ENCODE measurements at regions not wholly inside any gene's neighbourhood (a gene's known extent, or its start where the extent isn't known, plus 50 kb on each side); places are given as distances from the start of the nearest gene placed in this dataset.
"Not testable (repeated sequence)": the region's sequence is repeated elsewhere in the genome, so short reads cannot be mapped to it uniquely, and the experiment has no call there.

GRCh38 chrX:124181515-124181914 is 150.9 kb upstream of the TEX13D start:
- not testable (repeated sequence) for H3K27me3 ChIP-seq (ENCODE audit: insufficient read depth, poor library complexity, severe bottlenecking); DNase-seq (ENCODE audit: low read depth in 1 of 2, low spot score in 1 of 2); H3K4me3 ChIP-seq (replicated peaks; ENCODE audit: insufficient read depth, low read length); H3K27ac ChIP-seq (replicated peaks)

GRCh38 chrX:124190440-124190839 is 142.0 kb upstream of the TEX13D start:
- H3K27me3 ChIP-seq (ENCODE audit: insufficient read depth, poor library complexity, severe bottlenecking), result no peaks in the 10 kb centered on the region
- TF ChIP-seq SPI1 (IDR thresholded peaks at IDR 0.05; ENCODE audit: borderline replicate concordance, low read depth) (no peak), GABPA (IDR thresholded peaks at IDR 0.05; ENCODE audit: low read depth) (no peak), CTCF (IDR thresholded peaks at IDR 0.05; ENCODE audit: insufficient read depth, low read length) (no peak), POLR2AphosphoS5 (IDR thresholded peaks at IDR 0.05; ENCODE audit: low read depth) (no peak)
- TF ChIP-seq, protein P1, sequence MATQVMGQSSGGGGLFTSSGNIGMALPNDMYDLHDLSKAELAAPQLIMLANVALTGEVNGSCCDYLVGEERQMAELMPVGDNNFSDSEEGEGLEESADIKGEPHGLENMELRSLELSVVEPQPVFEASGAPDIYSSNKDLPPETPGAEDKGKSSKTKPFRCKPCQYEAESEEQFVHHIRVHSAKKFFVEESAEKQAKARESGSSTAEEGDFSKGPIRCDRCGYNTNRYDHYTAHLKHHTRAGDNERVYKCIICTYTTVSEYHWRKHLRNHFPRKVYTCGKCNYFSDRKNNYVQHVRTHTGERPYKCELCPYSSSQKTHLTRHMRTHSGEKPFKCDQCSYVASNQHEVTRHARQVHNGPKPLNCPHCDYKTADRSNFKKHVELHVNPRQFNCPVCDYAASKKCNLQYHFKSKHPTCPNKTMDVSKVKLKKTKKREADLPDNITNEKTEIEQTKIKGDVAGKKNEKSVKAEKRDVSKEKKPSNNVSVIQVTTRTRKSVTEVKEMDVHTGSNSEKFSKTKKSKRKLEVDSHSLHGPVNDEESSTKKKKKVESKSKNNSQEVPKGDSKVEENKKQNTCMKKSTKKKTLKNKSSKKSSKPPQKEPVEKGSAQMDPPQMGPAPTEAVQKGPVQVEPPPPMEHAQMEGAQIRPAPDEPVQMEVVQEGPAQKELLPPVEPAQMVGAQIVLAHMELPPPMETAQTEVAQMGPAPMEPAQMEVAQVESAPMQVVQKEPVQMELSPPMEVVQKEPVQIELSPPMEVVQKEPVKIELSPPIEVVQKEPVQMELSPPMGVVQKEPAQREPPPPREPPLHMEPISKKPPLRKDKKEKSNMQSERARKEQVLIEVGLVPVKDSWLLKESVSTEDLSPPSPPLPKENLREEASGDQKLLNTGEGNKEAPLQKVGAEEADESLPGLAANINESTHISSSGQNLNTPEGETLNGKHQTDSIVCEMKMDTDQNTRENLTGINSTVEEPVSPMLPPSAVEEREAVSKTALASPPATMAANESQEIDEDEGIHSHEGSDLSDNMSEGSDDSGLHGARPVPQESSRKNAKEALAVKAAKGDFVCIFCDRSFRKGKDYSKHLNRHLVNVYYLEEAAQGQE (IDR thresholded peaks at IDR 0.05; ENCODE audit: insufficient replicate concordance, low read depth), result no peak
- DNase-seq (ENCODE audit: low read depth in 1 of 2, low spot score in 1 of 2), result no peak
- H3K27ac ChIP-seq (replicated peaks), result no peak overlapping the region
- no peak overlapping the region for H3K4me3 ChIP-seq (replicated peaks; ENCODE audit: insufficient read depth, low read length)

DNA sequence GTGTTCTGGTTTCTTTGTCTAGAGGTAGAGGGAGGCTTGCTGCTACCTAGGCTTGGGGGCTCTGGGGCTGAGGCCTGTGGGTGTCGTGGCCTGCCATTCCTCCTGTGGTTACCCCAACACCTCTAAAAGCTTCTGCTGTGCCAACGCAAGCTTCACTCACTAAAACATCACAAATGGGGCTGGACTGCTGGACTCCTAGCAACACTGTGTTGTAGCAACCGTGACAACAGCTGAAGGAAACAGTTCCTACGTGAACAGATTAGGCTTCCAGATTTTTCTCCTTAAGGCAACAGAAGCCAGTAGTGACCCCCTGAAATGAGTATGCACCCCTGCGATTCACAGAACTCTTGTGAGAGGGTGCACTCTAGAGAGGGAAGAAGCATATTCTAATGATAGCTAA is 138.3 kb upstream of the TEX13D start:
- Histone ChIP-seq H3K27ac (replicated peaks) (no peak overlapping the region), H3K4me3 (replicated peaks; ENCODE audit: insufficient read depth, low read length) (no peak overlapping the region), H3K27me3 (ENCODE audit: insufficient read depth, poor library complexity, severe bottlenecking) (no peaks in the 10 kb centered on the region)
- no peak for TF ChIP-seq CTCF (IDR thresholded peaks at IDR 0.05; ENCODE audit: insufficient read depth, low read length)
- TF ChIP-seq GABPA (IDR thresholded peaks at IDR 0.05; ENCODE audit: low read depth), result no peak
- TF ChIP-seq SPI1 (IDR thresholded peaks at IDR 0.05; ENCODE audit: borderline replicate concordance, low read depth), result no peak
- TF ChIP-seq, protein P1 (IDR thresholded peaks at IDR 0.05; ENCODE audit: insufficient replicate concordance, low read depth), result no peak
- TF ChIP-seq POLR2AphosphoS5 (IDR thresholded peaks at IDR 0.05; ENCODE audit: low read depth), result no peak
- DNase-seq (ENCODE audit: low read depth in 1 of 2, low spot score in 1 of 2), result no peak

- no peaks in the 10 kb centered on the region for H3K27me3 ChIP-seq (ENCODE audit: insufficient read depth, poor library complexity, severe bottlenecking)
- H3K4me3 ChIP-seq (replicated peaks; ENCODE audit: insufficient read depth, low read length), result no peak overlapping the region
- no peak for DNase-seq (ENCODE audit: low read depth in 1 of 2, low spot score in 1 of 2)
- TF ChIP-seq POLR2AphosphoS5 (IDR thresholded peaks at IDR 0.05; ENCODE audit: low read depth) (no peak), GABPA (IDR thresholded peaks at IDR 0.05; ENCODE audit: low read depth) (no peak), SPI1 (IDR thresholded peaks at IDR 0.05; ENCODE audit: borderline replicate concordance, low read depth) (no peak), CTCF (IDR thresholded peaks at IDR 0.05; ENCODE audit: insufficient read depth, low read length) (no peak)
- TF ChIP-seq, protein P1 (IDR thresholded peaks at IDR 0.05; ENCODE audit: insufficient replicate concordance, low read depth), result no peak
- no peak overlapping the region for H3K27ac ChIP-seq (replicated peaks)
Observed at GRCh38 chrX:124194901-124195300, 137.6 kb upstream of the TEX13D start.
